Esophagus (tissue), 2 donors: ENCODE measurements at regions not wholly inside any gene's neighbourhood (a gene's known extent, or its start where the extent isn't known, plus 50 kb on each side); places are given as distances from the start of the nearest gene placed in this dataset.
"Not testable (repeated sequence)": the region's sequence is repeated elsewhere in the genome, so short reads cannot be mapped to it uniquely, and the experiment has no call there.

ENCODE experiments used
- H3K27ac ChIP-seq, 2 donors: one replicate each; pipeline ENCODE4 v1.5.1; 2013; ENCODE audit warnings: low read depth in 2 of 2, mild to moderate bottlenecking in 2 of 2, inconsistent platforms in 1 of 2, low read length in 1 of 2, moderate library complexity in 1 of 2
- H3K27me3 ChIP-seq, 2 donors: one replicate each; pipeline ENCODE4 v1.6.1; 2013; ENCODE audit warnings: low read length in 2 of 2, control low read depth in 1 of 2, mild to moderate bottlenecking in 1 of 2; ENCODE audit not compliant: insufficient read depth in 2 of 2, control insufficient read depth in 1 of 2
- H3K36me3 ChIP-seq, 2 donors: one replicate each; pipeline ENCODE4 v1.6.1; 2013; ENCODE audit warnings: low read length in 1 of 2; ENCODE audit not compliant: control insufficient read depth in 2 of 2, insufficient read depth in 2 of 2
- H3K4me1 ChIP-seq, 2 donors: one replicate each; pipeline ENCODE4 v1.6.1; 2013; ENCODE audit warnings: low read length in 1 of 2; ENCODE audit not compliant: control insufficient read depth in 2 of 2, insufficient read depth in 2 of 2
- H3K4me3 ChIP-seq, 2 donors: one replicate each; pipeline ENCODE4 v1.5.1; 2013; ENCODE audit warnings: low read length in 2 of 2, mild to moderate bottlenecking in 2 of 2, low read depth in 1 of 2, moderate library complexity in 1 of 2
- H3K9me3 ChIP-seq, 2 donors: one replicate each; pipeline ENCODE4 v1.6.1; 2013; ENCODE audit warnings: mild to moderate bottlenecking in 2 of 2, low read depth in 1 of 2, low read length in 1 of 2, moderate library complexity in 1 of 2; ENCODE audit not compliant: control insufficient read depth in 2 of 2, insufficient read depth in 1 of 2
- WGBS, 2 donors: extraction: QIAGEN DNeasy Blood & Tissue Kit; methylation state at CpG; one replicate each; pipeline ENCODE4 v1.1.7; 2013; 5-methylcytosine and 5-hydroxymethylcytosine counted together
- donor health status: healthy with polysubstance abuse.
- donor health status: Bipolar disorder and iron deficiency.

DNA sequence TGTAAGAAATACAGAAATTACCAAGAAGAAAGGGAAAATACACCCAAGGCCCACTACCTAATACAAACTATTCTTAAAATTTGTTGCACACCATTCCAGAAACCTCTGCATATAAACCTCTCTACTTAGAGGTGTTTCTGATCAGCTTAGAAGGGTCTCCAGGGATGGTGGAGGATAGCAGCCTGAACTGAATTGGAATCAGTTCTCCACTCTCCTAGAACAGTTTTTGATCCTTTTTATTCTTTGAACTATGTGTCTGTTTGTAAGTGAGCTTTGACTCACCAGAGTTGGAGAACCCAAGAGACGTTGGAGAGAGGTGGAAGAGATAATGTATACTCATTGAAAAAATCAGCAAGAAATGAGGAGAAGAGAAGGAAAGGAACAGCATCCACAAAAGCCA lies 96.6 kb upstream of the OTUD4 start:
- H3K4me3 ChIP-seq = no peak overlapping the region
- H3K9me3 ChIP-seq = no peaks in the 10 kb centered on the region
- H3K36me3 ChIP-seq = no peaks in the 10 kb centered on the region
- no peaks in the 10 kb centered on the region for H3K27me3 ChIP-seq
- no peak overlapping the region for H3K27ac ChIP-seq
- H3K4me1 ChIP-seq = no peaks in the 10 kb centered on the region
- WGBS, 2 donors = 76 to 83% methylated on average over 1 of the region's 1 CpG

DNA sequence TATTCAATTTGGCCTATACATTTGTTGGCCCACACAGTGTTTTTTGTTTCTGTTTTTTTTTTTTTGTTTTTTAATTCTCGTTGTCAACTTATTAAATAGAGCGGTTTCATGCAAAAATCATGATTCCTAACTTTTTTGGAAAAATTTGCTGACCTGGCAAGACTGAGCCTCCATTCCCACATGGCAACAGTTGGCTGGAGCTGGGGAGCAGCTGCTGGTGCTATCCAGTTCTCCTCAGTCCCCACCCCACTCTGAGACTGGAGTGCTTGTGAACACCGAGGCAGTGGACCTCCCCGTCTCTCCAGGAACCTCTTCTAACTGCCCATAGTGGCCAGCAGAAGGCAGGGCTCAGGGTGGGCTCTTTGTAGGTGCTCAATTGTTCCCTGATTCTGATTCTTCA lies 95.7 kb upstream of the OTUD4 start:
- Histone ChIP-seq H3K9me3 (no peaks in the 10 kb centered on the region), H3K27ac (no peak overlapping the region), H3K27me3 (no peaks in the 10 kb centered on the region), H3K4me3 (no peak overlapping the region), H3K36me3 (no peaks in the 10 kb centered on the region), H3K4me1 (no peaks in the 10 kb centered on the region)
- WGBS, 2 donors = 86% methylated on average over 4 of the region's 4 CpGs

DNA sequence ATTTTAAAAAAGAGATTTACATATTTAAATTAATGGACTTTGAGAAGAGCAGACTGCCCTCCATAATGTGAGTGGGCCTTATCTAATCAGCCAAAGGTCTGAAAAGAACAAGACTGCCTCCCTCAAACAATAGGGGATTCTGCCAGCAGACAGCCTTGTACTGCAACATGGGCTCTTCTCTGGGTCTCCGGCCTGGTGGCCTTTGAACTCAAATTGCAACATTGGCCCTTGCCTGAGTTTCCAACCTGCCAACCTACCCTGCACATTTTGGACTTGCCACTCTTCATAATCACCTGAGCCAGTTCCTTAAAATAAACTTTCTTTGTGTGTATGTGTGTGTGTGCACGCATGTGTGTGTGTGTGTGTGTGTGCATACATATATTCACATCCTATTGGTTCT lies 90.8 kb upstream of the OTUD4 start:
- no peaks in the 10 kb centered on the region for H3K9me3 ChIP-seq
- no peaks in the 10 kb centered on the region for H3K36me3 ChIP-seq
- H3K27me3 ChIP-seq = no peaks in the 10 kb centered on the region
- no peak overlapping the region for H3K4me3 ChIP-seq
- 41 to 46% methylated on average over 2 of the region's 2 CpGs for WGBS, 2 donors
- no peak overlapping the region for H3K27ac ChIP-seq
- H3K4me1 ChIP-seq = no peaks in the 10 kb centered on the region

DNA sequence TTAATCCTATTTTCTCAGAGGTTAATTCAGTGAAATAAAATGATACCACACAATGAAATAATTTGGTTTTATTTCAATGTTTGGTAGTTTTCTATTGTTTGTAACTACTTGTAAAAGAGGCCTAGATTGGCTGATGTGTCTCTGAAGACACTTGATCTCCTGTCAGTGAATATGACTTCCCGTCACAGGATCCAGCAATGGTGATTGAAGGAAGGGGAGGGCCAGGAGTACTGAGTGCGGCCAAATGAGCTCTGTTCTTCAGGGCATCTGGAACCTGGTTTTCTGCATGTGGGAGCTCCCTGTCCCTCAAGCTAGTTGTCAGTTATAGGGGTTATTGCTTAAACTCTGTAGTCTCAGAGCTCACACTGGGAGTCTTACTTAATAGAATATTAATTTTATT lies 86.5 kb upstream of the OTUD4 start:
- H3K9me3 ChIP-seq = no peaks in the 10 kb centered on the region
- H3K4me3 ChIP-seq = no peak overlapping the region
- H3K27me3 ChIP-seq = no peaks in the 10 kb centered on the region
- H3K36me3 ChIP-seq = no peaks in the 10 kb centered on the region
- WGBS, 2 donors = 40% methylated on average over 2 of the region's 2 CpGs
- no peaks in the 10 kb centered on the region for H3K4me1 ChIP-seq
- no peak overlapping the region for H3K27ac ChIP-seq

DNA sequence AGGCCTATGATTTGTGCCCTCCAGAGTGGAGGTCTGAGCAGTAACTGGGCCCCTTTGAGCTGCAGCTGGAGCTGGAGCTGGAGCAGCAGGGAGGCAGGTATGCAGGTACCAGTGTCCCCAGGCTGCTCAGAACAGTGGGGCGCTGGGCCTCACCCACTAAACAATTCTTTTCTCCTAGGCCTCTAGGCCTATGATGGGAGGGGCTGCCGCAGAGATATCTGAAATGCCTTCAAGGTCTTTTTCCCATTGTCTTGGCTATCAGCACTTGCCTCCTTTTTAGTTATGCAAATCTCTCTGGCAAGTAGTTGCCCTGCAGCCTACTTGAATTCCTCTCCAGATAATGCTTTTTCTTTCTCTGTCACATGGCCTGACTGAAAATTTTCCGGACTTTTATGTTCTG lies 79.7 kb upstream of the OTUD4 start:
- no peaks in the 10 kb centered on the region for H3K36me3 ChIP-seq
- 84 to 88% methylated on average over 3 of the region's 3 CpGs for WGBS, 2 donors
- H3K9me3 ChIP-seq = no peaks in the 10 kb centered on the region
- no peak overlapping the region for H3K27ac ChIP-seq
- H3K27me3 ChIP-seq = no peaks in the 10 kb centered on the region
- no peaks in the 10 kb centered on the region for H3K4me1 ChIP-seq
- no peak overlapping the region for H3K4me3 ChIP-seq

DNA sequence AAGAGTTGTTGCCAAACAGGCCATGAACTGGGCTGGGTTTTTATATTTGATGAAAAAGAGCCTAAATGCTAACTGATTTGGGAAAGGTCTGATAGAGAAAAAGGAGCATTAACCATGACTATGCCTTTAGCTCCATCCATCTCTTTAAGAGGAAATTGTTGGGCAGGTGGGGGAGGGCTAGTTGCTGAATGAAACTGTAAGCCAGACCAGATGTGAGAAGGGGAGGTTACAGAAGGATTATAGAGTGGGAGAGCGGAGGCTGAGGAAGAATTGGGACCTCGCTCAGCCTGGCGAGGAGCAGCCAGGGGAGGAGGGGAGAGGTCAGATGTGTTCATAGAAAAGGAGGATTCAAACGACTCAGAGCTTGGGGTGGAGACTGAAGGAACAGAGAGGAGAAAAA lies 74.9 kb upstream of the OTUD4 start:
- not testable (repeated sequence) for H3K36me3 ChIP-seq, H3K27me3 ChIP-seq, H3K9me3 ChIP-seq, H3K27ac ChIP-seq, H3K4me1 ChIP-seq, H3K4me3 ChIP-seq
- WGBS, 2 donors = 72 to 75% methylated on average over 4 of the region's 4 CpGs

DNA sequence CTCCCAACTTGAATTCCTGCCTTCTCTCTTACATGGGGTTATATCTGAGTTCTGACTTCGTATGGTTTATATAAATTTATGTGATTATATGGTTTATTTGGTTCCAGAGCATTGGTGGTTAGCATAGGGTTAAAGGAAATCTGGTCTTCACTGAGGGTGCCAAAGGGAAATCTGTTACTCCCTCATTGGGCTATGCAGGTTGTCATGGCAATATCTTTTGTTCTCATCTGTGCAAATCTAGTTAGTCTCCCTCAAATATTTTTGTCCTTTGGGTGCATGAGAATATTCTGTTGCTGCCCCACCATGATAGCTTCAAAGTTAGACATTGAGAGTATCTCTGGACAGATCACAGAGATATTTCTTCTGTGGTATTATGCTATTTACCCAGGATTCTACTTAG lies 71.8 kb upstream of the OTUD4 start:
- Histone ChIP-seq H3K27ac (no peak overlapping the region), H3K4me1 (no peaks in the 10 kb centered on the region), H3K27me3 (no peaks in the 10 kb centered on the region), H3K36me3 (no peaks in the 10 kb centered on the region), H3K4me3 (no peak overlapping the region), H3K9me3 (no peaks in the 10 kb centered on the region)
- 74 to 77% methylated on average over 1 of the region's 1 CpG for WGBS, 2 donors

DNA sequence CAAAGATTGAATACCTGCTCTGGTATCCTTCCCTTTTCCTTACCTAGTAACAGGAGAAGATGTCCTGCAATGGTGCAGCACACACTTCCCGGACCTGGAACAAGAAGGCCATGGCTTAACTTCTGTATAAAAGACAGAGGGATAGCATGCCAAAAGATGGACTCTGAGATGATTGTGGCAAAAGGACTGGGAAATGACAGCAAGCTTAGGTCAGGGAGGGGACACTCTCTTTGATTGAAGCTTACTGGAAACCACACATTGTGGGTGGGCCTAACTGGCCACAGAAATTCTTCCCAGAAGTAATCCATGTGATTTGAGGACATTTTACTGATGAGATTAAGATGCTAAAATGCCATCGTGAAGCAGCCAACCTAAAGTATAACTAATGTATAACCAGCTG lies 71.0 kb upstream of the OTUD4 start:
- no peaks in the 10 kb centered on the region for H3K9me3 ChIP-seq
- H3K4me1 ChIP-seq = no peaks in the 10 kb centered on the region
- WGBS, 2 donors = 91 to 93% methylated on average over 2 of the region's 2 CpGs
- H3K27ac ChIP-seq = no peak overlapping the region
- H3K4me3 ChIP-seq = no peak overlapping the region
- no peaks in the 10 kb centered on the region for H3K27me3 ChIP-seq
- H3K36me3 ChIP-seq = no peaks in the 10 kb centered on the region

DNA sequence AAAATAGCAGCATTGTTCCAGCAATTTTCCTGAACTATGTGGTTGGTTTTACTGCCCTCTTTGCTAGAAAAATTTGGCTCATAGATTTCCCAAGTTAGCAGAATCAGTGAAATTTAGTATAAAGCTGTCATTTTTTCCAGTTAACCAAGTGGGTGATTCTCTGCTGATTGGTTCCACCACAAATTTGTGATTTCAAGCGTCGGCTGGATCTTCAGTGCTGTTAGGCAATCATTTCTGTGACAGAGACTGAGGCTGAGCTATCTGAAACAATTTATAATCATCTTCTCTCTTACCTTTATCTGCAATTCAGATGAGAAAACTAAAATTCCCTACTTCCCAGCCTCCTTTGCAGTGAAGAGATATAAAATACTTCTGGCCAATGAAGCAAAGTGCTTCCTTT lies 68.6 kb upstream of the OTUD4 start:
- no peaks in the 10 kb centered on the region for H3K27me3 ChIP-seq
- H3K4me1 ChIP-seq = no peaks in the 10 kb centered on the region
- no peak overlapping the region for H3K4me3 ChIP-seq
- no peaks in the 10 kb centered on the region for H3K36me3 ChIP-seq
- H3K27ac ChIP-seq = no peak overlapping the region
- no peaks in the 10 kb centered on the region for H3K9me3 ChIP-seq
- WGBS, 2 donors = 75 to 83% methylated on average over 2 of the region's 2 CpGs

DNA sequence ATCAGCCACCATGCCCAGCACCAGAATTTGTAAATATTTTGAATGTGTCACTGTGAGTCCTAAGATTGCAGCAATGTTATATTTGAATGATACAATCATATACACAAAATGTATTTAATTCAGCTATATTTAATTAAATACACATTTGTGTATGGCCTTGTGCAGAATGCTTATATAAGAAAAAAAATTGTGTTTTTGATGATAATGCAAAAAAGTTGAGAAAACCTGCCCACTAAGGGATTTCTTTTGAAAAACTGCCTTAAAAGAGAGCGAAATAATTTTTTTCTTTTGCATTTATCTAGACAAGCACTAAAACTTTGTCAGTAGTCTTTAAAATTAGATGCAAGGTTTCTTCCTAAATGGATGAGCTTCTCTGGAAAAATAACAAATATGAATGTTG lies 68.1 kb upstream of the OTUD4 start:
- H3K36me3 ChIP-seq = no peaks in the 10 kb centered on the region
- H3K4me3 ChIP-seq = no peak overlapping the region
- H3K27me3 ChIP-seq = no peaks in the 10 kb centered on the region
- H3K27ac ChIP-seq = no peak overlapping the region
- 94% methylated on average over 1 of the region's 1 CpG for WGBS, 2 donors
- peaks cover 0 to 1% of the 10 kb centered on the region in 2 donors for H3K9me3 ChIP-seq
- no peaks in the 10 kb centered on the region for H3K4me1 ChIP-seq
